ENCODE measurements at regions not wholly inside any gene's neighbourhood (a gene's known extent, or its start where the extent isn't known, plus 50 kb on each side); places are given as distances from the start of the nearest gene placed in this dataset.

DNA sequence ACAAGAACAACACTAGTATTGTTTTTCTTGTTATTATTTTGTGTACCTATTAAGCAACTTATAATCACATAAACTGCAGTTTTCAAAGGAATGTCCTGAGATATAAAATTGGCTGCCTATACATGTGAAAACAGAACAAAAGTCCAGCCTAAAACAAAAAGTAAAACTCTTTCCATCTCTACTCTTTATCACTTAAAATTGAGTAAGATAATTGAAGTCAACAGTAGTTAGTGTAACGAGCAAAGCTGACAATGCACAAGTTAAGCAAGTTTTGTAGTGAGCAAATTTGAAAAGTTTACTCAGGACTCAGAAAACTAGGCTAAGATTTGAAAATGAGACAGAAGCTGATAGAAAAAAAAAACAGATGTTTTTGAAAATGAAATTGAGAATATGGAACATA lies 941.4 kb upstream of the MAN1A1 start:
- Histone ChIP-seq H4K8ac (replicated peaks; ENCODE audit: insufficient read length, low read depth, low read length) (no peak overlapping the region), H3K56ac (ENCODE audit: insufficient read length, low read depth, low read length) (no peak overlapping the region), H2AFZ (ENCODE audit: low read length) (no peak overlapping the region), H2BK20ac (ENCODE audit: low read depth, low read length, poor library complexity, severe bottlenecking) (no peak overlapping the region), H2AK5ac (ENCODE audit: insufficient read length, low read length) (no peak overlapping the region), H3K23me2 (ENCODE audit: insufficient read length, low read depth, low read length, poor library complexity, severe bottlenecking) (no peaks in the 10 kb centered on the region), H3K79me2 (ENCODE audit: insufficient read depth, low read length) (no peaks in the 10 kb centered on the region), H4K91ac (ENCODE audit: insufficient read length, low read depth, low read length) (no peak overlapping the region), H4K20me1 (ENCODE audit: control insufficient read depth, insufficient read depth, insufficient read length) (no peaks in the 10 kb centered on the region), H2BK120ac (ENCODE audit: low read depth, low read length, poor library complexity, severe bottlenecking) (no peak overlapping the region), H3K23ac (ENCODE audit: insufficient read length, low read depth, low read length) (no peak overlapping the region), H3K27ac (ENCODE audit: insufficient read length, low read depth, low read length) (no peak overlapping the region), H2BK15ac (ENCODE audit: low read depth, low read length) (no peak overlapping the region), H3K4me1 (ENCODE audit: insufficient read depth, low read length) (no peaks in the 10 kb centered on the region), H3T11ph (ENCODE audit: low read length) (no peak overlapping the region), H3K79me1 (ENCODE audit: insufficient read depth, low read depth, low read length, poor library complexity, severe bottlenecking) (no peaks in the 10 kb centered on the region), H3K27me3 (ENCODE audit: insufficient read depth, low read length) (no peaks in the 10 kb centered on the region), H2BK5ac (ENCODE audit: insufficient read length, low read length) (no peak overlapping the region), H3K9me3 (ENCODE audit: control insufficient read depth, low read depth, low read length) (no peaks in the 10 kb centered on the region), H3K18ac (ENCODE audit: insufficient read length, low read depth, low read length) (no peak overlapping the region), H3K9ac (ENCODE audit: extremely low read depth, insufficient read length, low read length) (no peak overlapping the region), H3K14ac (ENCODE audit: insufficient read depth, low read length) (no peak overlapping the region), H4K5ac (ENCODE audit: insufficient read length, low read depth, low read length) (no peak overlapping the region), H2BK12ac (ENCODE audit: insufficient read length, low read depth, low read length) (no peak overlapping the region), H3K4me2 (ENCODE audit: insufficient read depth, insufficient read length, low read length) (no peak overlapping the region), H3K4ac (ENCODE audit: low read depth, low read length) (no peak overlapping the region)
- Mint-ChIP-seq H3K4me1 (no peaks in the 10 kb centered on the region), H3K4me3 (no peak overlapping the region), H3K27me3 (ENCODE audit: low read depth) (no peaks in the 10 kb centered on the region), H3K36me3 (ENCODE audit: insufficient read depth in 1 of 3, low read depth in 3 of 3) (peaks cover 0 to 3% (median 0%) of the 10 kb centered on the region in 3 experiments; a peak in 1 of 7 replicates), H3K9me3 (peaks cover 8 to 13% of the 10 kb centered on the region in 2 experiments; a peak in 4 of 5 replicates), H3K27ac (no peak overlapping the region)
- WGBS (ENCODE audit: extremely low coverage, insufficient read length, low lambda C conversion rate), result no CpG with 5 or more reads among the region's 1 CpG
- TF ChIP-seq, protein P1, sequence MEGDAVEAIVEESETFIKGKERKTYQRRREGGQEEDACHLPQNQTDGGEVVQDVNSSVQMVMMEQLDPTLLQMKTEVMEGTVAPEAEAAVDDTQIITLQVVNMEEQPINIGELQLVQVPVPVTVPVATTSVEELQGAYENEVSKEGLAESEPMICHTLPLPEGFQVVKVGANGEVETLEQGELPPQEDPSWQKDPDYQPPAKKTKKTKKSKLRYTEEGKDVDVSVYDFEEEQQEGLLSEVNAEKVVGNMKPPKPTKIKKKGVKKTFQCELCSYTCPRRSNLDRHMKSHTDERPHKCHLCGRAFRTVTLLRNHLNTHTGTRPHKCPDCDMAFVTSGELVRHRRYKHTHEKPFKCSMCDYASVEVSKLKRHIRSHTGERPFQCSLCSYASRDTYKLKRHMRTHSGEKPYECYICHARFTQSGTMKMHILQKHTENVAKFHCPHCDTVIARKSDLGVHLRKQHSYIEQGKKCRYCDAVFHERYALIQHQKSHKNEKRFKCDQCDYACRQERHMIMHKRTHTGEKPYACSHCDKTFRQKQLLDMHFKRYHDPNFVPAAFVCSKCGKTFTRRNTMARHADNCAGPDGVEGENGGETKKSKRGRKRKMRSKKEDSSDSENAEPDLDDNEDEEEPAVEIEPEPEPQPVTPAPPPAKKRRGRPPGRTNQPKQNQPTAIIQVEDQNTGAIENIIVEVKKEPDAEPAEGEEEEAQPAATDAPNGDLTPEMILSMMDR (conservative IDR thresholded peaks at IDR 0.05), result no peak
- no peak for DNase-seq

Data from H9 (cell line).